Activated naive CD8-positive, alpha-beta T cell treated with anti-CD3 and anti-CD28 coated beads, Interleukin-2, amount 50 U/mL, for 24 hours (primary cell): ENCODE measurements at regions not wholly inside any gene's neighbourhood (a gene's known extent, or its start where the extent isn't known, plus 50 kb on each side); places are given as distances from the start of the nearest gene placed in this dataset.

Experiments used
- ATAC-seq: fragments of 150-1000 bp; cut with Tn5 transposase; one replicate; pipeline ENCODE4 v1.10.0; 2021
- DNase-seq: peaks from one replicate; pipeline ENCODE4 v3.0.0; 2021
- H3K27ac Mint-ChIP-seq: one replicate; pipeline ENCODE4 v1.8.0; 2021; ENCODE audit warnings: mild to moderate bottlenecking, mixed read lengths
- H3K27me3 Mint-ChIP-seq: one replicate; pipeline ENCODE4 v1.8.0; 2021; ENCODE audit warnings: mixed read lengths
- H3K36me3 Mint-ChIP-seq: one replicate; pipeline ENCODE4 v1.8.0; 2021; ENCODE audit warnings: low read depth, mixed read lengths
- H3K4me1 Mint-ChIP-seq: one replicate; pipeline ENCODE4 v1.8.0; 2021; ENCODE audit warnings: mixed read lengths
- H3K4me3 Mint-ChIP-seq: one replicate; pipeline ENCODE4 v1.8.0; 2021; ENCODE audit warnings: mild to moderate bottlenecking, moderate library complexity, mixed read lengths
- H3K9me3 Mint-ChIP-seq: one replicate; pipeline ENCODE4 v1.8.0; 2021; ENCODE audit warnings: mixed read lengths

DNA sequence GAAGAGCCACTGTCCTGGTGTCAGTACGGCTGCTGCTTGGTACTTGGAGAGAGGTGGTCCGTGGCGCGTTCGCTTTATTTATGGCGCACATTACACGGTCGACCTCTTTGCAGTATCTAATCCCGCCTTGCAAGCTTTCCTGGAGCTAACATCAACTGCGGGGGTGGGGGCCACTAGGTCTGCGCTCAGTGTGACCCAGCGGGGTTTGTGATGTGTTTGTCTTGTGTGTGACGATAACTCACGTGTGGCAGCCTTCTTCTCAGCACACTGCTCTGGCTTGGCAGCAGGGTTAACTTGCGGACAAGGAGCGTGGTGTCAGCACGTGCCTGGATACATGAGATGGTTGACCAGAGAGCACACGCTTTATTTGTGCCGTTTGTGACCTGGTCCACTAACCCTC is 122.2 kb upstream of the RTL1 start:
- H3K36me3 Mint-ChIP-seq = no peaks in the 10 kb centered on the region
- H3K4me1 Mint-ChIP-seq = no peaks in the 10 kb centered on the region
- no peak for ATAC-seq
- DNase-seq = no peak
- H3K27ac Mint-ChIP-seq = no peak overlapping the region
- no peak overlapping the region for H3K4me3 Mint-ChIP-seq
- no peaks in the 10 kb centered on the region for H3K9me3 Mint-ChIP-seq
- peaks cover 2% of the 10 kb centered on the region for H3K27me3 Mint-ChIP-seq

DNA sequence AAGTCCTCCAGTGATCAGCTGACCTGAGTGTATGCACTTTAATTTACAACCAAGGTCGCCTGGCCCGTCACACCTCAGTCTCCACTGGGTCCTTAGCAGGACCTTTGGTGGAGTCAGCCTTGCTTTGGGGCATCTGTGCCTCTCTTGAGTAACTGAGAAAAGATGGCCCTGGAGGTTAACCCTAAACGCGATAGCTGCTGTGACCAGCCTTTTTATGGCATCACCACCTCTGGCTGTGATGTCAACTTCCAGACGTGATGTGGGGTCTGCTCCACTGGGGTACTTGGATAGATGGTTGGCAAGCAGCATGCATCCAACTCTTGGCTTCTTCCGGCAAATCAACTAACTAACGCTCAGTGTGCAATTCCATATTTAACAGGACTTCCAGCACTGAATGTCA is 122.8 kb upstream of the RTL1 start:
- H3K4me1 Mint-ChIP-seq = no peaks in the 10 kb centered on the region
- H3K4me3 Mint-ChIP-seq = no peak overlapping the region
- DNase-seq (no peak), ATAC-seq (no peak)
- H3K27me3 Mint-ChIP-seq = peaks cover 2% of the 10 kb centered on the region
- no peak overlapping the region for H3K27ac Mint-ChIP-seq
- no peaks in the 10 kb centered on the region for H3K9me3 Mint-ChIP-seq
- H3K36me3 Mint-ChIP-seq = no peaks in the 10 kb centered on the region

DNA sequence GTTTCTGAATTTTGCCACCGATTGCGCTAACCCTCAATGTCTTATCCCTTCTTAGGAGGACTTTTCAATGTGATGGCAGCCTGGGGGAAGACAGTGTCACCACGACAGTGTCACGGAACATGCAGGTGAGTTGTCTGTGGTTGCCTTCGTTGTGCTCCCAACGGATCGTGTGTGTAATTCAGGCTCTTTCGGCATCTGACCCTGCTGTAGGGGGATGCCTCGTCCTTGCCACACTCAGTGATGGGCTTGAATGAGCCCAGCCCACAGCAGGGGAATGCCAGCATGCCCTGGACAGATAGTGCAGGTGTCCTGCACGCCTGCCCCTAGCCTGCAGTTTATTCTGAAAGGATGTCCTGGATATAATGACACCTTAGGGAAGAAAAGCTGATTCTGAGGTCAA is 123.8 kb upstream of the RTL1 start:
- Mint-ChIP-seq H3K4me1 (no peaks in the 10 kb centered on the region), H3K36me3 (no peaks in the 10 kb centered on the region), H3K9me3 (no peaks in the 10 kb centered on the region), H3K27me3 (no peaks in the 10 kb centered on the region), H3K27ac (no peak overlapping the region), H3K4me3 (no peak overlapping the region)
- ATAC-seq (no peak), DNase-seq (no peak)

DNA sequence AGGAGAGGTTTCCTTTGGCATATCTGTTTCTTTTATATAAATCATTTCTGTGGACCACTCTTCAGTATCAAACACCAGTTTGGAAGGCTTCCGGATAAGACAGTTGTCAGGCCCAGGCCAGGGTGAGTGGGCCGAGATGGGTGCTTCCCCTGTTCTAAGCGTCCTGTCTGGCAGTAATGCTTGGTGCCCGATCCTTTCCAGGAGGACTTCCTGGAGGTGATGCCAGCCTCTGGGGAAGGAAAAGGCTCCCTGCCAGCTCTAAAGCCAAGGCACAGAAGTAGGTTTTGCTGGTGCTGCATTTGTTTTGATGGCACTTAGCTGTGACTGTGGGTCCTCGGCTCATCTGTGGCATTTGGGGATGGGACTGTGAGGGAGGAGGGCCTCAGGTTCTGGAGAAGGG is 124.4 kb upstream of the RTL1 start:
- Mint-ChIP-seq H3K27me3 (no peaks in the 10 kb centered on the region), H3K36me3 (no peaks in the 10 kb centered on the region), H3K9me3 (no peaks in the 10 kb centered on the region), H3K4me1 (no peaks in the 10 kb centered on the region), H3K4me3 (no peak overlapping the region), H3K27ac (no peak overlapping the region)
- no peak for ATAC-seq
- DNase-seq = no peak

DNA sequence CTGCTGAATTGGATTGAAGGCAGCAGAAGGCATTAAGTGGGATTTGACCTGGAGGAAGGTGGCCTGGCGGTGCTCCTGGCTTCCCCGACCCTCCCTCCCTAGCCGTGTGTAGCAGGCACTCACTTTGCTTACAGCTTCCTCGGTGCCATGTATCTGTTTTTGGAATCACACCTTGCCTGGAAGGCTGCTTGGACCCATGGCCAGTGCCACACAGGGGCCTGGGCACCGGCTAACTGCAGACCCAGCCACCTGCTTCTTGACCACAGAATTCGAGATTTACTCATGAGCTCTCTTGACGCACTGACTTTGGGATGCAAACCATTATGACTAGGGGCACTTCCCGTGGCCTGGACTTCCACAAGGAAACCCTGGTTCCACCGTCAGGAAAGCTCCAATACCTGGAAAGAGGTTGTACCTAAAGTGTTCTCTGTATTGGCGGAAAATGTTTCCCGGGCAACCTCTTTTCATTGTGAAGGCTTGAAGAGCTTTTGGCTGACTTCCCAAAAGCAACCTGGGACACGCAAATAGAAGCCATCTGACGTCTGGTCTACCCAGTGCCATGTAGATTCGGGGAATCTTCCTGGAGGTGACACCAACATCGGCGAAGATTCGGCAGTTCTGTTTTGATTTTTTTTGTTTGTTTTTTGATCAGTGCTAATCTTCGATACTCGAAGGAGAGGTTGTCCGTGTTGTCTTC is 125.6 kb upstream of the RTL1 start:
- Mint-ChIP-seq H3K36me3 (no peaks in the 10 kb centered on the region), H3K4me1 (no peaks in the 10 kb centered on the region), H3K9me3 (no peaks in the 10 kb centered on the region), H3K4me3 (no peak overlapping the region), H3K27ac (no peak overlapping the region), H3K27me3 (no peaks in the 10 kb centered on the region)
- ATAC-seq = no peak
- no peak for DNase-seq

DNA sequence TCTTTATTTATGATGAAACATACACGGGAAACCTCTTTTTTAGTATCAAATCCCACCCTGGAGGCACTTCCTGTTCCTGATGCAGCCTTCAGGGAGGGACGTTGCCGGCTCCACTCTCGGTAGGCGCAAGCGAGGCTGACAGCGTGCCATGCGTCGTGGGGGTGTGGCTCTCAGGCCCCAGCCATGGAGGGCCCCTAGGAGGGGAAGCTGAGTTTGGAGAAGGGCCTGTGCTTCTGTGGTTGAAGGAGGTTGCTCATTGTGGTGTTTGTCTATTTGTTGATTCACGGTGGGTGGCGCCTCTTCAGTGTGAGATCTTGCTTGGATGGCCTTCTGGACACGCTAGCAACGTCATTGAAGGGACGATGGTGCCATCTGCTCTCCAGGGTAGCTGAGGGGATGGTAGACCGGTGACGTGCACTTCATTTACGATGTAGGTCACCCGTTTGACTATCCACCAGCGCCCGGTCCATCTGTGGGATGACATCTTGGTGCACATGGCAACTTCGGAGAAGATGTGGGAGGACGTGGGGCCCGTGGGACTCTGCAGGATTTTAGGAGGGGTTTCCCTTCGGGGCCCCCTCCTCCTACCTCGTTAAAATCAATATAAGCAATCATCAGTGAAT is 126.3 kb upstream of the RTL1 start:
- no peaks in the 10 kb centered on the region for H3K9me3 Mint-ChIP-seq
- ATAC-seq (no peak), DNase-seq (no peak)
- no peaks in the 10 kb centered on the region for H3K36me3 Mint-ChIP-seq
- no peak overlapping the region for H3K4me3 Mint-ChIP-seq
- H3K27me3 Mint-ChIP-seq = no peaks in the 10 kb centered on the region
- no peaks in the 10 kb centered on the region for H3K4me1 Mint-ChIP-seq
- no peak overlapping the region for H3K27ac Mint-ChIP-seq

DNA sequence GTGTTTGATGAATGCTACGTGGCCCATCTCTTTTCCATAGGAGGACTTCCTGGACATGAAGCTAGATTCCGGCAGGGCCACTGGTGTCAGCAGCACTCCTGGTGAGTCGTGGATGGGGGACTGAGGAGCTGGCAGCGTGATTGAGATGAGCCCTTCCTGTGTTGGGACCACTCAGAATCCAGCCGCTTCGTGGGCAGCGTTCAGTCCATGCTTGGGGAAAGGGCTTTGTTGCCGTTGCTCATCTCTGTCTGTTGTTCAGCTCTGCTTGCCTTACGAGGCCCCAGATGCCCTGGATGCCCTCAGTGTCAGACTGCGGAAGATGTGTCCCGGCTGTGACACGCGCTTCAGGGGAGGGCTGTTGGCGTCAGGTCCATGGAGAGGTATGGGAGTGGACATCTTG is 127.1 kb upstream of the RTL1 start:
- no peaks in the 10 kb centered on the region for H3K9me3 Mint-ChIP-seq
- H3K4me1 Mint-ChIP-seq = no peaks in the 10 kb centered on the region
- H3K36me3 Mint-ChIP-seq = no peaks in the 10 kb centered on the region
- no peak overlapping the region for H3K27ac Mint-ChIP-seq
- no peaks in the 10 kb centered on the region for H3K27me3 Mint-ChIP-seq
- DNase-seq (no peak), ATAC-seq (no peak)
- H3K4me3 Mint-ChIP-seq = no peak overlapping the region

DNA sequence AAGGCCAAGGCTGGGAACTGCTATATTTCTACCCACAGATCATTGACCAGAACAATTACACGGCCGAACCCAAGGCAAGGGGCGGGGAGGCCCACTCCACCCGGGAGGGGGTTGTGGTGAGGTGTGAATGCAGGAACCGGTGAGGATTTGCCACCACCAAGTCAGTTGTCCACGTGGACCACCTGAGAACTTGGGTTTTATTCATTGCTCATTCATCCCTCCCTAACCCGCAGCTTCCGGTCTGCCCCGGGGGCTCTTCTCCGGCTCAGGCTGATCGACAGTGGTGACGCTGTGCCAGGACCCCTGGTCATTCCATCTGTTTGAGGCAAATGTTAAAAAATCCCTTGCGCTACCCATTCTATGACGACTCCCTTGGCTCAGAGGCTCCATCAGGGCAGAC is 127.7 kb upstream of the RTL1 start:
- H3K4me3 Mint-ChIP-seq = no peak overlapping the region
- no peaks in the 10 kb centered on the region for H3K9me3 Mint-ChIP-seq
- no peaks in the 10 kb centered on the region for H3K4me1 Mint-ChIP-seq
- ATAC-seq (no peak), DNase-seq (no peak)
- H3K27ac Mint-ChIP-seq = no peak overlapping the region
- H3K27me3 Mint-ChIP-seq = peaks cover 2% of the 10 kb centered on the region
- H3K36me3 Mint-ChIP-seq = no peaks in the 10 kb centered on the region

DNA sequence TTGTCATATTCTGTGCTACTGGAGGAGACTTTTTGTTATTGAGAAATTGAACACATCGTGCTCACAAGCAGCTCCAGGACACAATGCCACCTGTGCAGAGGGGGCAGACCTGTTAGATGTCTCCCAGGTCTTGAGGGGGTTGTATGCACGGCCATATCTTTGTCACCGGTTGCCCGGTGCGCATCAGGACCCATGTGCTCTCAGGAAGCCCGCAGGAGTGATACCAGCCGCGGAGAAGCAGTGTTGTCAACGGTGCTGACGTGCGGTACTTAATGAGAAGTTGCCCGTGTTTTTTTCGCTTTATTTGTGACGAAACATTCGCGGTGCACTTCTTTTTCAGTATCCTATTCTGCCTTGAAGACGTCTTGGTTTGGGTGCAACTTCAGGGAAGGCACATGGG is 128.2 kb upstream of the RTL1 start:
- Mint-ChIP-seq H3K9me3 (no peaks in the 10 kb centered on the region), H3K27ac (no peak overlapping the region), H3K27me3 (peaks cover 4% of the 10 kb centered on the region), H3K36me3 (no peaks in the 10 kb centered on the region), H3K4me3 (no peak overlapping the region), H3K4me1 (no peaks in the 10 kb centered on the region)
- no peak for DNase-seq
- ATAC-seq = no peak

DNA sequence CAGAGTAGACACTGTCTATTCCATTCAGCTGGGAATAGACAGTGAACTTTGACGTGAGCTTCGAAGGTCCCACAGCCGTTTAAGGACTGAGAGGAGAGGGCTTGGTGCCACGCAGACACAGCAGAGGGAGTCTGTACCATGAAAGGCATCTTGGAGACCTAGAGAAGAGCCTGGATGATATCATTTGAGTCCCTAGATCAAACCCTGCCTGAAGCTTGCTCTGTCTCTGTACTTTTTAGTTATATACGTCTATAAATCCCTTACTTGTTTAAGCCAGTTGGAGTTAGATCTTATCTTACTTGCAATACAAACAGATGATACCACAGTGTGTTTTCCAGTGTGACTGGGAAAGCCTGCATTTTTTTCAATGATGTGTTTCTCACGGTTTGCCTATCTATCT is 128.9 kb upstream of the RTL1 start:
- Mint-ChIP-seq H3K4me1 (no peaks in the 10 kb centered on the region), H3K4me3 (no peak overlapping the region)

DNA sequence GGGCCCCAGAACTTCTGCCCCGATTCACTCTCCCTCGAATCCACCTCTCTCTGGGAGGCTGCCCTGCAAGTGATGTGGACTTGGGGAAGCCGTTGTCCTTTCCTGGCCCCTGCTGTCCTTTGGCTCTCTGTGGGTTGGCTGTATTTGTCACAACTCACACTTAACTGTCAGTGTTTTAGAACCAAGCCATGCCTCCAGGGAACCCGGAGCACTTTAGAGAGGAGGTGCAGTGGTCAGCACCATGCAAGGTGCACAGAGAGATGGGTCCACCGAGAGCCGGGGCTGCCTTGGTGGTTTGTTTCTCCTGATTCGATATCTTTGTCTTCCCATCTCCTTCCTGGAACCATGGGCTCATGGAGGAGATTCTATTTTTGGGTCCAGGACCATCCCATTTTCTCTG is 129.5 kb upstream of the RTL1 start:
- H3K27me3 Mint-ChIP-seq = peaks cover 4% of the 10 kb centered on the region
- H3K36me3 Mint-ChIP-seq = no peaks in the 10 kb centered on the region
- H3K9me3 Mint-ChIP-seq = no peaks in the 10 kb centered on the region
- H3K4me1 Mint-ChIP-seq = no peaks in the 10 kb centered on the region
- no peak overlapping the region for H3K27ac Mint-ChIP-seq
- DNase-seq (no peak), ATAC-seq (no peak)
- H3K4me3 Mint-ChIP-seq = no peak overlapping the region

More for the DNA sequence above, 128.9 kb upstream of the RTL1 start:
- H3K9me3 Mint-ChIP-seq = no peaks in the 10 kb centered on the region
- peaks cover 4% of the 10 kb centered on the region for H3K27me3 Mint-ChIP-seq
- H3K36me3 Mint-ChIP-seq = no peaks in the 10 kb centered on the region
- no peak overlapping the region for H3K27ac Mint-ChIP-seq
- ATAC-seq (no peak), DNase-seq (no peak)

DNA sequence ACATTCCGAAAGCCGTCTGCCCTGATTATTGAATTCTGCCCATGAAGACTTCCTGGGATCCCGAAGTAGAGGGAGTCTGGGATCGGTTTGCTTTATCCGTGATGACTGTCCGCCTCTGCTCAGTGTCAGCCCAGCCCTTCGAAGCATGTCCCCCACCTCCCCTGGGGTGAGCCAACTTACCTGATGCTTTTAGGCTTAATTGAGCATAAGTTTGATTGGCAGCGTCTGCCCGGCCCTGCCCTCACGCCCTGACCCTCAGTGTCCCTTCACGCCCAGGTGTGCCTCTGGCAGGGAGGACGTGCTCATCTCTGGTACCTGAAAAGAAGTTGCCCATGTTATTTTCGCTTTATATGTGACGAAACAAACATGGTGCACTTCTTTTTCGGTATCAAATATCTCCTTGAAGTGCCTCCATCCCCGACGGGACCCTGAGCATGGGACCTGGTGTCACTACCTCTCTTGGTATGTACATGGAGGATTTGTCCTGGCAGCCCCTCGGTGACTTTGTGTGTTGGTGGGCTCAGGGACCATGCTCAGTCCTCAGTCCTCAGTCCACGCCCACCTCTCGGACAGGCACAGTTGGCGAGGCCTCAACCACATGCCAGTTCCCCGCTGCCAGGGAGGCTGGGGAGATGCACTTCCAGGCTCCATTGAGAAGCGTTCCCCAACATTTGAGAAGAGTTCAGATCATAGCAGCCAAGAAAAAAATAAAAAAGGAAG is 130.1 kb upstream of the RTL1 start:
- H3K4me3 Mint-ChIP-seq = no peak overlapping the region
- DNase-seq (no peak), ATAC-seq (no peak)
- no peaks in the 10 kb centered on the region for H3K4me1 Mint-ChIP-seq
- H3K27ac Mint-ChIP-seq = no peak overlapping the region
- H3K9me3 Mint-ChIP-seq = no peaks in the 10 kb centered on the region
- H3K36me3 Mint-ChIP-seq = no peaks in the 10 kb centered on the region
- peaks cover 4% of the 10 kb centered on the region for H3K27me3 Mint-ChIP-seq

DNA sequence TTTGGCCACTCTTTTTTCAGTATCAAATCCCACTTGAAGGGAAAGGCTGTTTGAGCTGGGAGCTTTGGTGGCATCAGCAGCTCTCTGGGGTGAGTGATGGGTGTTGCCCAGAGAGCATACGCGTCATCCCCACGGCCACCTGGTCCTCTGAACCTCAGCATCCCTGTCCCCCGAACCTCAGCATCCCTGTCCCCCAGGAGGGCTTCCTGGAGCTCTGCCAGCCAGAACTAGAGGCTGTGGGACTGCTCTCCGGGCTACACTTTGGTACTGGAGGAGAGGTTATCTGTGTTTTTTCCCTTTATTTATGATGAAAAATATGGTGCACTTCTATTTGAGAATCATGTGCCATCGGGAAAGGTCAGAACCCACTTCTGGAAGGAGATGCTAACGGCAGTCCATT is 131.5 kb upstream of the RTL1 start:
- ATAC-seq (no peak), DNase-seq (no peak)
- no peak overlapping the region for H3K27ac Mint-ChIP-seq
- no peaks in the 10 kb centered on the region for H3K4me1 Mint-ChIP-seq
- H3K4me3 Mint-ChIP-seq = no peak overlapping the region
- H3K27me3 Mint-ChIP-seq = peaks cover 4% of the 10 kb centered on the region
- no peaks in the 10 kb centered on the region for H3K9me3 Mint-ChIP-seq
- H3K36me3 Mint-ChIP-seq = no peaks in the 10 kb centered on the region

DNA sequence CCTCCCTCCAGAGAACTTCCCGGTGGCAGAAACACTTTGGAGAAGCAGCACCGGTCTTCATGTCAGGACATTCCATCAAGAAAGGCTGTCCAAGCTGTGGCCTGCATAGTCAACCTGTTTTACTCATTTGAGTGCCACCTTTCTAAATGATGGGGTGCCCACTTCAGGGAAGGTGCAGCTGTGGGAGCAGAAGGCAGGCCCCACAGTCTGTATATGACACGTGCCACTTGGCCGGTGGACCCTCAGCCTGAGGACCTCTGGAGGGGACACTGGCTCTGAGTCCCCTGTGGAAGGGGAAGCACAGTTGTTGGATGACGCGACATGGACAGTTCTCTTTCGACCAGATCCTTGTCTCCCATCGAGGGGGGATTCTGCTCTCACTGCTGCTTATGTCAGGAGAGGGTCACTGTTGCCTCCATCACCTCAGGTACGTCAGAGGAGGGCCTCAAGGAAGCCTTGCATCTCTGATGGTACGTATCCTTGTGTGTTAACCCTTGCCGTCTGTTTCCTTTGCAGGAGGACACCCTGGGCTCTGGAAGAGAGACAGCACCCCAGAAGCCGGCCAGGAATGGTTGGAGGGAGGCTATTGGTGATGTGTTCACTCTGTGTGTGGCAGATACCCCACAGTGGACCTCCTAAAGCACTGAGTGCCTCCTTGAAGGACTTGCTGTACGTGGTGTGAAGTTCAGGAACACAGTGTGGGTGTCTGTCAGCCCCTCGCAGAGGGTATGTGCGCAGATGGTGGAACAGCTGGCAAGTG is 132.1 kb upstream of the RTL1 start:
- no peaks in the 10 kb centered on the region for H3K36me3 Mint-ChIP-seq

More for the DNA sequence above, 132.1 kb upstream of the RTL1 start:
- peaks cover 4% of the 10 kb centered on the region for H3K27me3 Mint-ChIP-seq
- no peak for ATAC-seq
- H3K9me3 Mint-ChIP-seq = no peaks in the 10 kb centered on the region
- H3K4me1 Mint-ChIP-seq = no peaks in the 10 kb centered on the region
- no peak for DNase-seq
- no peak overlapping the region for H3K27ac Mint-ChIP-seq
- no peak overlapping the region for H3K4me3 Mint-ChIP-seq
